Anterior cingulate cortex (tissue), 58 donors: ENCODE measurements at regions not wholly inside any gene's neighbourhood (a gene's known extent, or its start where the extent isn't known, plus 50 kb on each side); places are given as distances from the start of the nearest gene placed in this dataset.

Source experiments
- DNase-seq, 58 donors: peaks; one replicate each; lab custom pipeline; 2025; lab: John Stamatoyannopoulos, UW

DNA sequence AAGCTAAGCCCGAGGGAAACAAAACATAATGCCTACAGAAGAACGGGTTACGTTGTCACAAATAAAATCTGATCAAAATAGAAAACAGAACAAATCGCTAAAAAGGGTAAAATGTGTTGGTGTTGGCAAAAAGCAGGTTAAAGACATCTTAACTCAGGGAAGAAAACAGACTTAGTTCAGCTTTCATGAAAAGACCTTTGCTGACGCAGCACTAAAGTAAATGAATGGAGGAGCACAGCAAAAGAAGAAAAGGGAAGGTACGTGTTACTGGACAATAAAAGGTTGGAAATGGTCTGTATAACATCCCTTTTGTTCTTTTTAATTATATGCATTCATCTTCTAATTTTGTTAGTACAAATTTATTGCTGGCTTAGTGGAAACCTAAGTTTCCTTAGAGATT, 117.4 kb upstream of the DSEL start:
- no peak for DNase-seq

DNA sequence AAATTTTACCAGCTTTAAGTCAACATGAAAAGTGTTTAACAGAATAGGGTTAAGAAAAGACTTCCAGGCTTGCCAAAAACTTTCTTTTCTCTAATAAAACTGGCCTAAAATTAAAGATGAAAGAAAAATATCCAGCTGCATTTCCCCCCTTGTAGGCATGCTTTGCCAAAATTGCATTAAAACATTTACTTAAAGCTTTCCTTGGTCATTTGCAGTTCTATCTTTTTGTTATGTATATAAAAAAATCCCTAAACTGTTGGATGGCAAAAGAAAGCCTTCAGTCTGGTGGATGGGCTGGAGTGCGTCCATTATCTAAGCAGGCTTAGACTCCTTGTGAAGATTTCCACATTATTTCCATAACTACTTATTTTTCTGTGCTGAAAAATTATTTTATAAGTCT, 105.4 kb upstream of the DSEL start:
- no peak for DNase-seq

DNA sequence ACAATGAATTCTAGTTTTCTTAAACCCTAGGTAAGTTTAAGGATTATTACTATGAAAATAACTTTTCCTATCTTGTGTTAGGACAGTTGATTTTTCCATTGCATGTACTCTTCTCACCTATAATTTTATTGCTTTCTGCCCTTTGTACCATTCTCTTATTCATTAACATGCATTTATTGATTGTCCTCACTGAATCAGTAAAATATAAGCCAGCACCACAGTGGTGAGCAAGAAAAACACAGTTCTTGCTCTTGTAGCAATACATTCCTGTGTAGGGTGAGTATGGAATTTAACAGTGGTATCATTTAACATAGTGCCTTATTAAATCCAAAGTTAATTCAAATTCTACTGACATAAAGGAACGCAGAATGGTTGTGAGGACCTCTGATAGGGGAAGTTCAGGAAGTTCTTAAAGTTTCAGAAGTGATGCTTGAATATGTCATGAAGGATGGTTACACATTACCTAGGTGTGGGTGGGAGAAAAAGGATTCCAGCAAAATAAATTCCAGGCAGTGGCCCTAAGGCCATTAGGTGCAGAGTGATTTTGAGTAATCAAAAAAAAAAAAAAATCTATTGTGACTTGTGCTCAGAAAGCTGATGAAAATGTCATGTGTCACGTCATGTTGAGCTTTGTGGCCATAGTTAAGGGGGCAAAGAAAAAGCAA, 104.7 kb upstream of the DSEL start:
- DNase-seq: no peak

DNA sequence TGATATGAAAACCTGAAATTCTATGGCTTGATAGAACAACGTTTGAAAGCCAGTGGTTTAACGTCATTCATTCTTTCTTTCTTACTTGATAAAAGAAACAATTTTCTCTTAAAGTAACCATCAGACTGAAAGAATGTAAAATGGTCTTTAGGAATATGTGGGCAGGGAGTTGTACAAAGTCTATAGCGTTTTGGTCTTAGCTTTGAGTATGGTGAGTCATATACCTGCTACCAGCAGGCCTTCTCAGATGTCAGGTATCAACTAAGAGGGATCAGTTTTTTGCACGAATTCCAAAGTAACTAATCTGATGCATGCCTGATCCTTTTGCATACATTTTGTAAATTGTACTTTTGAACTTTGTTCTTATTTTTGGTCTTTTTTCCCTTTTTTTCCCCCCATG, 101.5 kb upstream of the DSEL start:
- DNase-seq: no peak

DNA sequence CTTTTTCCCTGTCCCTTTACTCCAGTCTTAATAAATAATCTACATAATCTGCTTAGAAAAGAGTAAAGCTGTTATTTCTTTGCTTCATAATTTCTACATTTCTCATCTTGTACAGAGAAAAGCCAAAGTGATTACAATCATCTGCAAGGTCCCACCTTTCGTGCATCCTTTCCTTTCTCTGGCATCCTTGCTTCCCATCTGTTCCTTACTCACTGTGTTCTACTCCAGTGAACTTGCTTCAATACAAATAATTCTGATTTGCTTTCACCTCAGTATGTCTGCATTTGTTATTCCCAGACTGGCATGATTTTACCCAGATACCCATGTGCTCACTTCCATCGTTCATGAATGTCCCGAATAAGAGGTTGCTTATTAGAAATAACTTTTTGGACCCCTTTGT, 99.4 kb upstream of the DSEL start:
- no peak for DNase-seq

DNA sequence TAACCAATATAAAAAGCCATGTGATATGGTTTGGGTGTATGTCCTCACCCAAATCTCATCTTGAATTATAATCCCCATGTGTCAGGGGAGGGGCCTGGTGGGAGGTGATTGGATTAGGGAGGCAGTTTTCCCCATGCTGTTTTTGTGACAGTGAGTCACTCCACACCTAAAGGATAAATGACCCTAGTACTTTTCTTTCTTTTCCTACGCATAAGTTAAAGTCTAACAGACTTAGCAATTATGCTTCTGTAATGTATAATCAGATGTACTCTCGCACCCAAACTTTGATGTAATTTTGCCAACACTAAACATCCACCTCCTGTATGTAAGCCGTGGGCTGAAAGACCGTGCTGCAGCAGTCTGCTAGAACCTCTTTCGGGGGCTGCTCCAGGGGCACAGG, 97.2 kb upstream of the DSEL start:
- no peak for DNase-seq

DNA sequence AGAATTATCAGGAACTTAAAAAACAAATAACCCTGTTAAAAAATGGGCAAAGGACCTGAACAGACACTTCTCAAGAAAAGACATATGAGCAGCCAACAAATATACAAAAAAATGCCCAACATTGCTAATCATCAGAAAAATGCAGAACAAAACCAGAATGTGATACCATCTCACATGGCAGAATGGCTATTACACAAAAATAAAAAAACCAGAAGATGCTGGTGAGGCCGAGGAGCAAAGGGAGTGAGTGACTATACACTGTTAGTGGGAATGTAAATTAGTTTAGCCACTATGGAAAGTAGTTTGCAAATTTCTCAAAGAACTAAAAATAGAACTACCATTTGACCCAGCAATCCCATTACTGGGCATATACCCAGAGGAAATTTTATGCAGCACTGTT, 95.8 kb upstream of the DSEL start:
- no peak for DNase-seq

DNA sequence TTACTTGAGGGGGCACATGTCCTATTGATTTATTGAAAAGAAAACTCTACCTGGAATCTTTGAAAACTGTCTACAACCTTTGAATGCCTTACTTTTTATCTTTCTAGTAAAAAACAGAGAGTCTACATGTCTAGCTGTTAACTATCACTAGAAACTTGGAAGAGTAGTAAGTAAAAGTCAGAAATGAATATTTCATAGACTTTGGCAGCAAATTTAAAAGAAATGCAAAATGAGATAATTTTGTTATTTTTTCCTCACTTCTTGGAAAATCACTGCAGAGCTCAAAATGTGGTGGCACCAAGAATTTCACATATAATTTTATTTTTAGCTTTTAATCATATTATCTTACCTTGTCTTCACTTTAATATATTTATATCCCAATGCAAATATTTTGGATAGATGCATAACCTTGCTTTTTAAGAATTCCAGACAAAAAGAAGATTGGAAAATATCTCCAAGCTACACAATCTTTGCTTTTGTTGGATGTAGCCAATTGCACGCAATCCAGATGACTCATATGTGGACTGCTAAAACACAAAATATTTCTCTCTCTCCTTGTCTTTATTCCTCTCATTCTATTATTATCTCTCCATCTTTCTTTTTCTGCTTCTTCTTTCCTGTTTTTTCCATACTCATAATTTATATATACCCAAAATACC, 92.2 kb upstream of the DSEL start:
- no peak for DNase-seq

DNA sequence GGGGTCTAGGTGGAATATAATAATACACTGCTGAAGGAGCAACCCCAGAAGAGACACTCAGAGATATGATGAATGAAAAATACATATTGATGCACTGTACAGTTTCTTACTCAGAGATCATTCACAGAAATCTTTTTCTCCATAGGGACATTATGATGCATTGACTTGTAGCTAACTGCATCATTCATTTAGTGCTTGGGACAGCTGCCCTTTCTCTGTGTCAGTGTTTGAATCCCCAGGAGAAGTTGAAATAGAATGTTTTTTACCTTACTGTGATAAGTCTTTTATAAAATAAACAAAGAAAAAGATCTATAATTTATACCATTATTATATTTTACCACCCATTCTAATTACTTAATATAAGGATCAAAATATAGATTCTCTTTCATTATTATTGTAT, 91.7 kb upstream of the DSEL start:
- DNase-seq: no peak

DNA sequence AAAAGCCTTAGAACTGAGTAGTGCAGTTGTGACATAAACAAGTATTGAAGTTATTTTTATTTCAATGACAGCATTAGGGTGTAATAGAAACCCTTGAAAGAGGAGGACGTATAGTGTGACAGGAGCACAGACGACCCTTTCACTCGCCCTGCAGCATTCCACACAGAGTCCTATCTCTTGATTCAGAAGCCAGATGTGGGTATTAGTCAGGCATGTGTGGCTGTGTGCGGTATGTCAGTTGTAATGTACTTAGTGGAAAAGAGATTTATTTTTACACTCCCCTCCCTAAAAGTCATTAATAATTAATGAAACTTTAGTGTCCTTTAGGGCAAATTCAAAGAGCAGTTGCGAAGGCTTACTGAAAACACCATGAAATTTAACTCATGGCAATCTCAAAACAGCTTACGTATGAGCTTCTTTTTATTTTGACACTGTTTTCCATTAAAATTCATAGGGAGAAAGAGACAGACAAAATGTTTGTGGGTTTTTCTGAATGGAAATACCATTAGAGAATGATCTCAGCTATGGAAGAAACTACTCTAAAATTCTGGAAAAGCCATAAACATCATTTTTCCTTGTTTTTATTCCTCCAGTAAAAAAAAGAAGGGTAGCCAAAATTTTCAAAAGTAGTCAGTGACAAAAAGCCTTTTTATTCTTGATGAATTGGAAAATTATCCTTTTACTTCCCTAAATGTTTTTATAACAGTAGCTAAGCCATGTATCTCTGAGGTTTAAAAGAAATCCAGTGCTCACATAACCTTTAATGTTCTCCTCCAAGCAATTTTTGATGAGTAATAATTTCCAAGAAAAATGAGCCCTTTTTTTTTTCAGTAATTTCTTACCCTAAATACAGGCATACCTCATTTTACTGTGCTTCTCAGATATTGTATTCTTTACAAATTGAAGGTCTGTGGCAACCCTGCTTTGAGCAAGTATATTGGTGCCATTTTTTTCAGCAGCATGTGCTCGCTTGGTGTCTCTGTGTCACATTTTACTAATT, 84.0 kb upstream of the DSEL start:
- DNase-seq: no peak

DNA sequence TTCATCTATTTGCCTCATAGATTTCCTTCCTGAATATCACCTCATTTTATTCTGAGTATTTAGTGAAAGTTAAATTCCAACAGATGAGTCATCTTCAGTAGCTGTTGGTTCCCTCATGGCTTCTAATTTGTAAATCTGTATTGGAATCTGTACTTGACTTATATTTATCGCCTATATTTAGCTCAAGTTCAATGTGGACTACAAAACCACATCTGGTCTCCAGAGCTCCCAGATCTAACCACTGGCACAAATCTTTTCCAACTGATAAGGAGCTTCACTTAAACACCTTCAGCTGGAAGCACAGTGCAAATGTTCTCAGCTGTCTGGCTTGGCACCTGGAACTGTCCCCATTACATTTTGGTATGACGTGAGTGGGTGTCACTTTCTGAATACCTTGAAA, 82.8 kb upstream of the DSEL start:
- no peak for DNase-seq

DNA sequence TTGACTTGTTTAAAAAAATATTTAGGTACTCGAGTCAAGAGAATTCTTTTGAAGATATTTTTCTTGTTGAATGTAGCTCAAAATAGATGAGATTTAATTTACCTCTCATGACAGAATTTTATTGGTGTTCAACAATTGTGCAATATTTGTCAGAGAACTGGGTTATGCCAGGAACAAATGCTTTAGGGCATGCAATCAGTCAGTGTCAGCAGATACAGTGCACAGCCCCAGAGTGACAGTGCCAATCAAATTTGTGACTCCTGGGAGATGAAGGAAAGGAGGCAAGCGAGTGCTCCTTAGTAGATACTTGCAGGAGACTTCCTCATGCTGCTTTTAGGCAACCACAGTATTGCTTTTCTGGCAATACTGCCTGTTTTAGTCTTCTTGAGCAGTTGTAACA, 81.2 kb upstream of the DSEL start:
- no peak for DNase-seq

DNA sequence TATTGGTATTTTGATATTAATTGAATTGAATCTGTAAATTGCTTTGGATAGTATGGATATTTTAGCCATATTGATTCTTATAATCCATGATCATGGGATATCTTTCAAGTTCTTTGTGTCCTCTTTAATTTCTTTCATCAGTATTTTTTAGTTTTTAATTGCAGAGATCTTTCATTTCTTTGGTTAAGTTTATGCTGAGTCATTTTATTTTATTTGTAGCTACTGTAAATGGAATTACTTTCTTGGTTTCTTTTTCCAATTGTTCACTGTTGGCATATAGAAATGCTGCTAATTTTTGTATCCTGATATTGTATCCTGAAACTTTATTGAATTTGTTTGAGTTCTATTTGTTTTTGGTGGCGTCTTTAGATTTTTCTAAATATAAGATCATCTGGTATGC, 79.5 kb upstream of the DSEL start:
- DNase-seq: no peak

DNA sequence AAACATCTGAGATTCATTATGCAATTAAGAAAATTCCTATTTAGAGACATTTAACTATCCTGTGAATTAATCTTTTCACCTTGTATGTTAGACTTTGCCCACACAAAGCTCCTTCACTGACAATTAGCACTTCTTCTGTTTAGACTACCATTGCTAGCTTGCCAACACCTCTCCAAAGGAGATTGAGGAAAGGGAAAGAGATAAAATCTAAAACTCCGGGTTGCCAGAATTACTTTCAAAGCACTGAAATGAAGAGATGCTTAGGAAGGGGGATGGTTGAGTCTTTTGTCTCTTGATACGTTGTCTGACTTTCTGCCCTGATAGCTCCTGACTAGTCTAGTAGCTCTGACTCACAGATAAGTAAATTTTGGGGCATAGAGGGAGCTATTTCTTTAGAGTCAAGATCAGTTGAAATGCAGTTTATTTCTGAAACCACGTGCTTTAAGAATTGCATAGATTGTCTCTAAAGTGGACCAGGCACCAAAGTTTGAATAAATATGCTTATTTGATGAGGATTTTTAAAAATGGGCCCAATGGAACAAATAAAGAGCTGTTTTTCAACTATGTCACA, 74.1 kb upstream of the DSEL start:
- no peak for DNase-seq

DNA sequence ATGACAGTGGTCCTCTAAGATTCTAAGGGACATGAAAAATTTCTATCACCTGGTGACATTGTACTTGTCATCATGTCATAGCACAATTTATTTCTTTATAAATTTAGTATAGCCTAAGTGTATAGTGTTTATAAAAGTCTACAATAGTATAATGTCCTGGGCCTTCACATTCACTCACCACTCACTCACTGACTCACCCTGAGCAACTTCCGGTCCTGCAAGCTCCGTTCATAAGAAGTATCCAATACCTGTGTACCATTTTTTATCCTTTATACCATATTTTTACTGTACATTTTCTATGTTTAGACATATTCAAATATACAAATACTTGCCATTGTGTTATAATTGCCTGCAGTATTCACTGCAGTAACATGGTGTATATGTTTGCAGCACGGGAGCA, 72.8 kb upstream of the DSEL start:
- DNase-seq: no peak

DNA sequence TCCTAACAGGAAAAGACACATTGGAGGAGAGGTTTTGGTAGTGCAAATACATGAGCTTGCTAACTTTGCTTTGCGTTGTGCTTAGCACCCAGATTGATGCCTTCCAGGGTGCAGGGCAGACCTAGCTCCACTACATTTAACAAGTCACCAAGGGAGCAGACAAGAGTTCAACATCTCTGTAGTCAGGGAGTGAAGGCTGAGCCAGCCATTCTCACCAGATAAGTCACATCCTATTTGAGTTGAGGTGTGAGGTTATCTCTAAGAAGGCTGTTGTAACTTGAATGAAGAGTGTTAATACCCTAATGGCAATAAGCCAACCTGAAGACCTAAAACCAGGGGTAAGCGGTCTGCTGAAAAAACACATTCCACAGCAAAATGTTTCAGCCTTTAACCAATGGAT, 69.6 kb upstream of the DSEL start:
- DNase-seq: no peak

DNA sequence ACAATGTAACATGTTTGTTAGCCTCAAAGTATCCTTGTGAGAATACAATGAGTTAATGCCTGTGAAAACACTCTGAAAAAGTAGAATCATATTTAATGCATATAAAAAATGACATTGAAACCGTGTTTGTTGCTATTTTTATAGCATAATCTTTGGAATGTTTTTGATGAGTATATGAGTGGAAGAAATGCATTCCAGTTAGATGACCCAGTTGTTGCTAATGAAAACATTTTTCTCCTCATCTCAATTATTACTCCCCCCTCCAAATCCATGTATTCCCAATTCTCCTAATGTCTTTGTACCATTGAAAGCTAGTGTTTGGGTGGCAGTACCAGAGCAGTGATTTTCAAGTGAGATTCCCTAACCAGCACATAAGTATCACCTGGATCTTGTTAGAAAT, 67.1 kb upstream of the DSEL start:
- no peak for DNase-seq

DNA sequence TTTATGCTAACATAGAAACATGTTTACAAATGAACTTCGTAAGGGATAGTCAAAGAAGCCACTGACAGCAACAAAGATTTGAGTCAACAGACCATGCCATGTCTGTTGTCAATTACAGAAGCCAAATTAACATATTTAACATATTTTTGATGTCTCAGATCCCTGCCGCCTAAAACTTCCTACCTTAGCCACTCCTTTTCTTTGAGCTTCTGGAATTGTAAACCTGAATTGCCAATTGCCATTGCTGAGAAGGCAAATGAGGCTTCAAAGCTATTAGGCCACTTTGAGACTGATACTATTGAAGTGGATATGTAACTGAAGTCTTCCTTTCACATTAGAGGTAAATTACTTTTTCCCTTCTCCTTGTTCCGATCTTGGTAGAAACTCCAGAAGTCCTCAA, 66.0 kb upstream of the DSEL start:
- no peak for DNase-seq

DNA sequence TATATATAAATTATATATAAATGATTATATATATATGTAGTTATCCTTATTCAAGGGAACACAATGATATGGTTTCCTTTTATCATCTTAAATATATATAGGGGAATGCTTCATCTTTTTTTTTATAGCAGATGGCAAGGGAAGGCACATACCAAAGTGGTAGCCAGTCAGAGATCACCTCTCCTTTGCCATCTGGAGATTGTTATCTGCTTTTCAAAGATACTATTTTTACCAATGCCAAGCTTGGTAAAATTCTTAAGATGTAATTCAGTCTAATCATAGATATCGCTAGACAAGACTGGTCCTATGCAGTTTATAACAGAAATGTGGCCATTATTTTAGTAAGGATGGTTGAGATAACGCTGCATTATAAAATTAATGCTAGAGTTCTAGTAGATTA, 64.7 kb upstream of the DSEL start:
- no peak for DNase-seq

DNA sequence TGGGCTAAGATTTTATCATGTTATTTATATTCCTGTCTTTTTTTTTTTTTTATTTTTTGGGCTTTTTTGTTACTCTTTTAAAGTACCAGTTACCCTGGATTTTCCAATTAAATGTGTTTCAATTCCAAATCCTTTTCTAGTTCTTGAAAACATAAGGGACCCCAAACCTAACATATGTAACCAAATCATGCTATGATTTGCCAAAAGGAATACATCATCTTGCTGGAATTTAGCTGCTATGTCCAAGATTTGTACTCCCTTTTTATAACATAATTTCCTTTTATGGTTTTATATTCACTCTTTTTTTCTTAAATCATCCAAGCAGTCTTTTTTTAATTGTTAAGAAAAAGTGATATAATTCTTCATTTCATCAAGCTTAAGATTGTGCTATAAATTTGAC, 60.9 kb upstream of the DSEL start:
- no peak for DNase-seq

DNA sequence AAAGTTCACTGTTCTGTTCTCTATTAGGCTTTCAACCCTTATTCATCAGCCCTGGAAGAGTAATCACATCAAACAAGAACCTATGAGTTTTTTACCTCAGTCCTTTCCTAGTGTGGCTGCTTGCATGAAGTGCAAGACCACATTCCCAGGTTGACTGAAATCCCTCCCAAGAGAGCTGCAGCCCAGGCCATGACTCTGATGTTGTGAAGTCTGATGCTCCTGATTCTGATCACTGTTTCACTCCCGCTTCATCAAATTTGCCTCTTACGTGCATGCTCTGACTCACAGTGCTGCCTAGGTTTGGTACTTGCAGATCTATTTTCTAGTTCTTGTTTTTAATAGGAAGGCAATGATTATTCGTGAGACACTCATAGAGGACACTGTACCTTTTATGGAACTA, 58.2 kb upstream of the DSEL start:
- no peak for DNase-seq
